Fibroblast of lung (primary cell): ENCODE measurements at regions not wholly inside any gene's neighbourhood (a gene's known extent, or its start where the extent isn't known, plus 50 kb on each side); places are given as distances from the start of the nearest gene placed in this dataset.
"Not testable (repeated sequence)": the region's sequence is repeated elsewhere in the genome, so short reads cannot be mapped to it uniquely, and the experiment has no call there.

ENCODE experiments used
- CTCF ChIP-seq, 2 donors: IDR thresholded peaks in 1 of 2; conservative IDR thresholded peaks in 1 of 2; 1 replicate in 1 of 2; 2 replicates in 1 of 2; pipeline ENCODE4 v1.5.1; 2011 to 2012; ENCODE audit warnings: low read length in 2 of 2, control low read depth in 1 of 2, inconsistent platforms in 1 of 2, low read depth in 1 of 2, mild to moderate bottlenecking in 1 of 2
- EZH2 ChIP-seq: IDR thresholded peaks from 2 replicates; pipeline ENCODE4 v1.5.1; 2012; ENCODE audit warnings: low read length, control low read depth, mild to moderate bottlenecking; ENCODE audit errors: missing control alignments

GRCh38 chr5:43818394-43818793 is 215.4 kb downstream of the NNT start:
- TF ChIP-seq CTCF (conservative IDR thresholded peaks at IDR 0.05 in 1 of 2, IDR thresholded peaks at IDR 0.05 in 1 of 2; ENCODE audit: low read depth in 1 of 2, low read length in 2 of 2); EZH2: not testable (repeated sequence)
